NCI-H2081 treated with DMSO at 0.1 percent for 48 hours (cell line): ENCODE measurements at regions not wholly inside any gene's neighbourhood (a gene's known extent, or its start where the extent isn't known, plus 50 kb on each side); places are given as distances from the start of the nearest gene placed in this dataset.

Experiments
- DNase-seq: peaks from one replicate; lab custom pipeline; 2025; lab: John Stamatoyannopoulos, UW

GRCh38 chr22:49261616-49262015, 566.1 kb downstream of the BRD1 start:
- no peak for DNase-seq

- DNase-seq = no peak
Observed at GRCh38 chr22:49260681-49261580, 566.7 kb downstream of the BRD1 start.

GRCh38 chr22:49259839-49260615, 567.6 kb downstream of the BRD1 start:
- DNase-seq = no peak

GRCh38 chr22:49258107-49259010, 569.3 kb downstream of the BRD1 start:
- no peak for DNase-seq

GRCh38 chr22:49257551-49257961, 570.1 kb downstream of the BRD1 start:
- DNase-seq = no peak

- DNase-seq = no peak
Observed at GRCh38 chr22:49255741-49256318, 571.8 kb downstream of the BRD1 start.

GRCh38 chr22:49255154-49255553, 572.5 kb downstream of the BRD1 start:
- no peak for DNase-seq

- DNase-seq = no peak
Observed at GRCh38 chr22:49253656-49254055, 574.0 kb downstream of the BRD1 start.

- no peak for DNase-seq
Observed at GRCh38 chr22:49251371-49251770, 576.3 kb downstream of the BRD1 start.

- no peak for DNase-seq
Observed at GRCh38 chr22:49247194-49247924, 580.3 kb downstream of the BRD1 start.

GRCh38 chr22:49244466-49245420, 582.9 kb downstream of the BRD1 start:
- DNase-seq = no peak

- DNase-seq = no peak
Observed at GRCh38 chr22:49243965-49244364, 583.7 kb downstream of the BRD1 start.

GRCh38 chr22:49243335-49243734, 584.3 kb downstream of the BRD1 start:
- no peak for DNase-seq

- DNase-seq = no peak
Observed at GRCh38 chr22:49242480-49242879, 585.2 kb downstream of the BRD1 start.

GRCh38 chr22:49241174-49241851, 586.4 kb downstream of the BRD1 start:
- no peak for DNase-seq

GRCh38 chr22:49240472-49240871, 587.2 kb downstream of the BRD1 start:
- DNase-seq = no peak

GRCh38 chr22:49240016-49240380, 587.7 kb downstream of the BRD1 start:
- no peak for DNase-seq

GRCh38 chr22:49239264-49240015, 588.2 kb downstream of the BRD1 start:
- DNase-seq = no peak
